ENCODE measurements at regions not wholly inside any gene's neighbourhood (a gene's known extent, or its start where the extent isn't known, plus 50 kb on each side); places are given as distances from the start of the nearest gene placed in this dataset.

GRCh38 chr17:14460516-14461226 is 159.8 kb downstream of the HS3ST3B1 start:
- WGBS (ENCODE audit: insufficient coverage) = 100% methylated on average over 1 of the region's 2 CpGs
- H3K27me3 Mint-ChIP-seq = peaks cover 0 to 2% of the 10 kb centered on the region in 2 donors
- no peaks in the 10 kb centered on the region for H3K36me3 Mint-ChIP-seq
- DNase-seq (no peak), ATAC-seq (replicated peaks in 1 of 4) (no peak)
- POLR2A ChIA-PET = no interaction called here
- CTCF ChIA-PET = interaction anchor here in 1 of 2 donors (0.6 kb wide), 1 partner anchor 504 kb away, joined by 3 read pairs; no protein-coding TSS in a partner anchor
- no peak overlapping the region for H3K27ac Mint-ChIP-seq
- no peak overlapping the region for H3K4me3 ChIP-seq (ENCODE audit: control insufficient read depth in 1 of 2, extremely low read depth in 1 of 2, low read length in 1 of 2)
- H3K9me3 Mint-ChIP-seq = no peaks in the 10 kb centered on the region
- H3K9me3 ChIP-seq = no peaks in the 10 kb centered on the region
- no peak overlapping the region for H3K27ac ChIP-seq (ENCODE audit: low read length)
- H3K4me1 ChIP-seq (ENCODE audit: control insufficient read depth in 1 of 2, extremely low read depth in 1 of 2, insufficient read depth in 2 of 2, low read length in 2 of 2) = no peaks in the 10 kb centered on the region
- H3K4me3 Mint-ChIP-seq = no peak overlapping the region
- peaks cover 20 to 38% (median 29%) of the 10 kb centered on the region in 3 donors for H3K4me1 Mint-ChIP-seq
- no peaks in the 10 kb centered on the region for H3K36me3 ChIP-seq (ENCODE audit: control insufficient read depth in 2 of 2, extremely low read depth in 1 of 2, insufficient read depth in 1 of 2, low read length in 1 of 2)
- H3K27me3 ChIP-seq (replicated peaks in 1 of 2; ENCODE audit: control insufficient read depth in 2 of 2, extremely low read depth in 1 of 2, insufficient read depth in 2 of 2, low read length in 1 of 2) = no peaks in the 10 kb centered on the region

- H3K36me3 ChIP-seq (ENCODE audit: control insufficient read depth in 2 of 2, extremely low read depth in 1 of 2, insufficient read depth in 1 of 2, low read length in 1 of 2) = no peaks in the 10 kb centered on the region
- no peak overlapping the region for H3K27ac Mint-ChIP-seq
- H3K9me3 Mint-ChIP-seq = no peaks in the 10 kb centered on the region
- DNase-seq (no peak), ATAC-seq (replicated peaks in 1 of 4) (no peak)
- no peak overlapping the region for H3K27ac ChIP-seq (ENCODE audit: low read length)
- POLR2A ChIA-PET = no interaction called here
- H3K4me3 ChIP-seq (ENCODE audit: control insufficient read depth in 1 of 2, extremely low read depth in 1 of 2, low read length in 1 of 2) = no peak overlapping the region
- WGBS (ENCODE audit: insufficient coverage) = no CpG with 5 or more reads among the region's 5 CpGs
- peaks cover 0 to 2% of the 10 kb centered on the region in 2 donors for H3K27me3 Mint-ChIP-seq
- CTCF ChIA-PET = interaction anchor here in 1 of 2 donors (0.6 kb wide), 1 partner anchor 504 kb away, joined by 3 read pairs; no protein-coding TSS in a partner anchor
- H3K36me3 Mint-ChIP-seq = no peaks in the 10 kb centered on the region
- no peak overlapping the region for H3K4me3 Mint-ChIP-seq
- H3K4me1 Mint-ChIP-seq = peaks cover 20 to 38% (median 29%) of the 10 kb centered on the region in 3 donors
- H3K9me3 ChIP-seq = no peaks in the 10 kb centered on the region
- no peaks in the 10 kb centered on the region for H3K4me1 ChIP-seq (ENCODE audit: control insufficient read depth in 1 of 2, extremely low read depth in 1 of 2, insufficient read depth in 2 of 2, low read length in 2 of 2)
- no peaks in the 10 kb centered on the region for H3K27me3 ChIP-seq (replicated peaks in 1 of 2; ENCODE audit: control insufficient read depth in 2 of 2, extremely low read depth in 1 of 2, insufficient read depth in 2 of 2, low read length in 1 of 2)
These were observed 159.1 kb downstream of the HS3ST3B1 start for GRCh38 chr17:14459955-14460354.

DNA sequence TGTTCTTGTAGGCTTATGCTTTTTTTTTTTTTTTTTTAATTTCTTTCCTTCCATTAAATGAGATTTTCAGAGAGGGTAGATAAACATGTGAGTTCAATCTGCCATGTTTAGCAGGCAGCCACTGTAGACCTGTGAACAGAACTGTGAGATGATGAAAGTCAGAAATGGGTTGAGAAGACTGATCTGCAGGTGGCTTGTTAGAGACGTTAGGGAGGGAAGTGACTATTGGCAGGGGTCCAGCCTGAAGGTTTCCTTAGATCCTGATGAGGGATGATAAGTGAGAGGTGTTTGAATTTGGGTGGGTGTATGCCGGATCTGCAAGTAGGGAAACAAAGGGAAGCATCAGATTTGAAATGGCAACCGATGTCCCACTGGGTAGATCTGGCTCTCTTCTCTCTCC is 157.8 kb downstream of the HS3ST3B1 start:
- CTCF ChIA-PET = no interaction called here

GRCh38 chr17:14454746-14455145 is 153.9 kb downstream of the HS3ST3B1 start:
- Mint-ChIP-seq H3K27me3 (peaks cover 0 to 1% of the 10 kb centered on the region in 2 donors), H3K4me3 (no peak overlapping the region), H3K36me3 (no peaks in the 10 kb centered on the region), H3K4me1 (peaks cover 8 to 17% (median 12%) of the 10 kb centered on the region in 3 donors), H3K9me3 (no peaks in the 10 kb centered on the region), H3K27ac (no peak overlapping the region)
- Histone ChIP-seq H3K4me1 (ENCODE audit: control insufficient read depth in 1 of 2, extremely low read depth in 1 of 2, insufficient read depth in 2 of 2, low read length in 2 of 2) (no peaks in the 10 kb centered on the region), H3K4me3 (ENCODE audit: control insufficient read depth in 1 of 2, extremely low read depth in 1 of 2, low read length in 1 of 2) (no peak overlapping the region), H3K27me3 (replicated peaks in 1 of 2; ENCODE audit: control insufficient read depth in 2 of 2, extremely low read depth in 1 of 2, insufficient read depth in 2 of 2, low read length in 1 of 2) (no peaks in the 10 kb centered on the region), H3K36me3 (ENCODE audit: control insufficient read depth in 2 of 2, extremely low read depth in 1 of 2, insufficient read depth in 1 of 2, low read length in 1 of 2) (no peaks in the 10 kb centered on the region), H3K27ac (ENCODE audit: low read length) (no peak overlapping the region), H3K9me3 (no peaks in the 10 kb centered on the region)
- 92% methylated on average over 2 of the region's 4 CpGs for WGBS (ENCODE audit: insufficient coverage)
- POLR2A ChIA-PET = no interaction called here
- no peak for ATAC-seq (replicated peaks in 1 of 4)
- no peak for DNase-seq
- CTCF ChIA-PET = no interaction called here

More for the DNA sequence above, 157.8 kb downstream of the HS3ST3B1 start:
- no peaks in the 10 kb centered on the region for H3K9me3 Mint-ChIP-seq
- no peak for ATAC-seq (replicated peaks in 1 of 4)
- Histone ChIP-seq H3K36me3 (ENCODE audit: control insufficient read depth in 2 of 2, extremely low read depth in 1 of 2, insufficient read depth in 1 of 2, low read length in 1 of 2) (no peaks in the 10 kb centered on the region), H3K27me3 (replicated peaks in 1 of 2; ENCODE audit: control insufficient read depth in 2 of 2, extremely low read depth in 1 of 2, insufficient read depth in 2 of 2, low read length in 1 of 2) (no peaks in the 10 kb centered on the region), H3K4me3 (ENCODE audit: control insufficient read depth in 1 of 2, extremely low read depth in 1 of 2, low read length in 1 of 2) (no peak overlapping the region), H3K4me1 (ENCODE audit: control insufficient read depth in 1 of 2, extremely low read depth in 1 of 2, insufficient read depth in 2 of 2, low read length in 2 of 2) (no peaks in the 10 kb centered on the region), H3K27ac (ENCODE audit: low read length) (no peak overlapping the region), H3K9me3 (no peaks in the 10 kb centered on the region)
- H3K36me3 Mint-ChIP-seq = no peaks in the 10 kb centered on the region
- DNase-seq = peak in 3 of 35 experiments; percentile 4 to 11 (median 8)
- H3K4me1 Mint-ChIP-seq = peaks cover 20 to 35% (median 29%) of the 10 kb centered on the region in 3 donors
- no peak overlapping the region for H3K27ac Mint-ChIP-seq
- 56% methylated on average over 3 of the region's 3 CpGs for WGBS (ENCODE audit: insufficient coverage)
- H3K4me3 Mint-ChIP-seq = no peak overlapping the region
- H3K27me3 Mint-ChIP-seq = peaks cover 0 to 2% of the 10 kb centered on the region in 2 donors
- POLR2A ChIA-PET = no interaction called here

DNA sequence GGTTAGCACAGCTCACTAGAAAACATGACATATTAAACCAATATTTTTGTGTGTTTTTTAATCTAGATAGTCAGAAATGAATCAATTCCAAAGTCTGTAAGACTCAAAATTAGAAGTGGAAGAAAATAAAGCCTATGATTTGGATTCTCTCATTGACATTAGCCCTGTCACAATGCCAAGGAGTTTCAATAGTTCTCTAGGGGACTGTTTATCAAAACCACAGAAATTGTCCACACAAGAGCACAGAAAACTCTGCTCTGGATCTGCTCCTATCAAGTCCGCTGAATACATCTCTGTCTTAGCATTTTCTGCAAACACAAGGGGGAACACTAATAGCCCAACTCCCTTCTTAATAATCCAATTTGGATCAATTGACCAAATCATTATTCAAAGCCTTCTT is 152.0 kb downstream of the HS3ST3B1 start:
- no peak for DNase-seq
- Mint-ChIP-seq H3K4me3 (no peak overlapping the region), H3K9me3 (no peaks in the 10 kb centered on the region), H3K27ac (no peak overlapping the region), H3K36me3 (no peaks in the 10 kb centered on the region), H3K4me1 (no peaks in the 10 kb centered on the region), H3K27me3 (no peaks in the 10 kb centered on the region)
- H3K4me3 ChIP-seq (ENCODE audit: control insufficient read depth in 1 of 2, extremely low read depth in 1 of 2, low read length in 1 of 2) = no peak overlapping the region
- H3K27ac ChIP-seq (ENCODE audit: low read length) = no peak overlapping the region
- H3K4me1 ChIP-seq (ENCODE audit: control insufficient read depth in 1 of 2, extremely low read depth in 1 of 2, insufficient read depth in 2 of 2, low read length in 2 of 2) = no peaks in the 10 kb centered on the region
- no peaks in the 10 kb centered on the region for H3K27me3 ChIP-seq (replicated peaks in 1 of 2; ENCODE audit: control insufficient read depth in 2 of 2, extremely low read depth in 1 of 2, insufficient read depth in 2 of 2, low read length in 1 of 2)
- no peak for ATAC-seq (replicated peaks in 1 of 4)
- ChIA-PET POLR2A (interaction anchor here in 1 of 2 donors (0.5 kb wide), 1 partner anchor 279 kb away, joined by 3 read pairs; no protein-coding TSS in a partner anchor), CTCF (no interaction called here)
- WGBS (ENCODE audit: insufficient coverage) = 100% methylated on average over 1 of the region's 1 CpG
- no peaks in the 10 kb centered on the region for H3K36me3 ChIP-seq (ENCODE audit: control insufficient read depth in 2 of 2, extremely low read depth in 1 of 2, insufficient read depth in 1 of 2, low read length in 1 of 2)
- no peaks in the 10 kb centered on the region for H3K9me3 ChIP-seq

DNA sequence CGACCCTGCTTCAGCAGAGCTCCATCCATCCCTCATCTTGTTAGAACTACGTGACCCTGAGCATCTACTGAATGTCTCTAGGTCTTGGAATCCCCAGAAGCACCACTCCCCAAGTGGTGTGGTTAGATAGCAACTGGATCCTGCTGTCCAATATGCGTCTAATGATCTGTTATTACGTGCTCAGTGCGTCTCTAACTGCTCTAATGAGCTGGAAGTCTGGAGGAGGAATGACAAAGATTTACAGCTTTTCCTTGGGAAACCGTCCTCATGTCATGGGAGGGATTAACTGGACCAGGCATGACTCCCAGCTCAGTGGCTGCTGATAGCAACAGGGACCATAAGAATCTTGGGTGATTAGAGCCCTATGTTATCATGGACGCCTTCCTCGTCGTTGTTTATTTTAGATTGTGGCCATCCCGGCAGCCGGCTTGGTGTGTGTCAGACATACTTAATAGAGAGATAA is 150.9 kb downstream of the HS3ST3B1 start:
- Mint-ChIP-seq H3K36me3 (no peaks in the 10 kb centered on the region), H3K4me1 (peaks cover 0 to 2% (median 0%) of the 10 kb centered on the region in 3 donors), H3K27me3 (no peaks in the 10 kb centered on the region), H3K4me3 (no peak overlapping the region), H3K27ac (no peak overlapping the region), H3K9me3 (no peaks in the 10 kb centered on the region)
- POLR2A ChIA-PET = no interaction called here
- Histone ChIP-seq H3K4me1 (ENCODE audit: control insufficient read depth in 1 of 2, extremely low read depth in 1 of 2, insufficient read depth in 2 of 2, low read length in 2 of 2) (no peaks in the 10 kb centered on the region), H3K9me3 (no peaks in the 10 kb centered on the region), H3K27ac (ENCODE audit: low read length) (no peak overlapping the region), H3K27me3 (replicated peaks in 1 of 2; ENCODE audit: control insufficient read depth in 2 of 2, extremely low read depth in 1 of 2, insufficient read depth in 2 of 2, low read length in 1 of 2) (no peaks in the 10 kb centered on the region), H3K36me3 (ENCODE audit: control insufficient read depth in 2 of 2, extremely low read depth in 1 of 2, insufficient read depth in 1 of 2, low read length in 1 of 2) (no peaks in the 10 kb centered on the region), H3K4me3 (ENCODE audit: control insufficient read depth in 1 of 2, extremely low read depth in 1 of 2, low read length in 1 of 2) (no peak overlapping the region)
- DNase-seq (no peak), ATAC-seq (replicated peaks in 1 of 4) (no peak)
- 90% methylated on average over 7 of the region's 11 CpGs for WGBS (ENCODE audit: insufficient coverage)
- CTCF ChIA-PET = no interaction called here

All from T-cell (primary cell).